H9 (cell line): ENCODE measurements at regions not wholly inside any gene's neighbourhood (a gene's known extent, or its start where the extent isn't known, plus 50 kb on each side); places are given as distances from the start of the nearest gene placed in this dataset.

ENCODE experiments used
- DNase-seq: peaks from one replicate; pipeline ENCODE4 v3.0.0-alpha.2; 2017
- H2AFZ ChIP-seq: one replicate; pipeline ENCODE4 v1.6.1; 2013; ENCODE audit warnings: mild to moderate bottlenecking, low read length, control low read depth, moderate library complexity
- H2AK5ac ChIP-seq: 2 replicates; pipeline ENCODE4 v1.6.1; 2013; ENCODE audit warnings: low read length, control low read depth, mixed read lengths; ENCODE audit not compliant: insufficient read length
- H2BK120ac ChIP-seq: one replicate; pipeline ENCODE4 v1.6.1; 2013; ENCODE audit warnings: low read depth, mild to moderate bottlenecking, low read length, control low read depth, inconsistent platforms; ENCODE audit not compliant: poor library complexity, severe bottlenecking
- H2BK12ac ChIP-seq: 2 replicates; pipeline ENCODE4 v1.6.1; 2013; ENCODE audit warnings: low read length, control low read depth, mixed read lengths, low read depth; ENCODE audit not compliant: insufficient read length
- H2BK15ac ChIP-seq: 2 replicates; pipeline ENCODE4 v1.6.1; 2013; ENCODE audit warnings: low read depth, low read length, control low read depth
- H2BK20ac ChIP-seq: one replicate; pipeline ENCODE4 v1.6.1; 2013; ENCODE audit warnings: low read depth, mild to moderate bottlenecking, low read length, control low read depth, inconsistent platforms; ENCODE audit not compliant: poor library complexity, severe bottlenecking
- H2BK5ac ChIP-seq: 2 replicates; pipeline ENCODE4 v1.6.1; 2013; ENCODE audit warnings: low read length, control low read depth, mixed read lengths; ENCODE audit not compliant: insufficient read length
- H3K14ac ChIP-seq: 2 replicates; pipeline ENCODE4 v1.6.1; 2013; ENCODE audit warnings: low read length, control low read depth; ENCODE audit not compliant: insufficient read depth
- H3K18ac ChIP-seq: 2 replicates; pipeline ENCODE4 v1.6.1; 2013; ENCODE audit warnings: low read depth, mild to moderate bottlenecking, mixed read lengths, low read length, control low read depth; ENCODE audit not compliant: insufficient read length
- H3K23ac ChIP-seq: 2 replicates; pipeline ENCODE4 v1.6.1; 2013; ENCODE audit warnings: low read length, control low read depth, mixed read lengths, low read depth; ENCODE audit not compliant: insufficient read length
- H3K23me2 ChIP-seq: 2 replicates; pipeline ENCODE4 v1.6.1; 2013; ENCODE audit warnings: low read depth, mild to moderate bottlenecking, mixed read lengths, low read length, control low read depth; ENCODE audit not compliant: insufficient read length, poor library complexity, severe bottlenecking
- H3K27ac ChIP-seq: 2 replicates; pipeline ENCODE4 v1.5.1; 2013; ENCODE audit warnings: low read length, control low read depth, mixed read lengths, low read depth; ENCODE audit not compliant: insufficient read length
- H3K27me3 ChIP-seq: 2 replicates; pipeline ENCODE4 v1.6.1; 2013; ENCODE audit warnings: low read length, control low read depth, inconsistent platforms; ENCODE audit not compliant: insufficient read depth
- H3K4ac ChIP-seq: 2 replicates; pipeline ENCODE4 v1.6.1; 2013; ENCODE audit warnings: low read depth, mild to moderate bottlenecking, control low read depth, inconsistent platforms, low read length, moderate library complexity
- H3K4me1 ChIP-seq: 2 replicates; pipeline ENCODE4 v1.6.1; 2013; ENCODE audit warnings: low read length, control low read depth, inconsistent platforms; ENCODE audit not compliant: insufficient read depth
- H3K4me2 ChIP-seq: 2 replicates; pipeline ENCODE4 v1.6.1; 2013; ENCODE audit warnings: low read length, control low read depth, mixed read lengths; ENCODE audit not compliant: insufficient read length, insufficient read depth
- H3K56ac ChIP-seq: 2 replicates; pipeline ENCODE4 v1.6.1; 2013; ENCODE audit warnings: low read depth, mild to moderate bottlenecking, mixed read lengths, low read length, control low read depth; ENCODE audit not compliant: insufficient read length
- H3K79me1 ChIP-seq: 2 replicates; pipeline ENCODE4 v1.6.1; 2013; ENCODE audit warnings: low read depth, mild to moderate bottlenecking, moderate library complexity, low read length, control low read depth, inconsistent platforms; ENCODE audit not compliant: insufficient read depth, poor library complexity, severe bottlenecking
- H3K79me2 ChIP-seq: 2 replicates; pipeline ENCODE4 v1.6.1; 2013; ENCODE audit warnings: low read length, control low read depth, inconsistent platforms; ENCODE audit not compliant: insufficient read depth
- H3K9ac ChIP-seq: 2 replicates; pipeline ENCODE4 v1.6.1; 2013; ENCODE audit warnings: low read length, control low read depth, mixed read lengths; ENCODE audit not compliant: insufficient read length; ENCODE audit errors: extremely low read depth
- H3K9me3 ChIP-seq: one replicate; pipeline ENCODE4 v1.6.1; 2013; ENCODE audit warnings: low read depth, low read length, inconsistent platforms; ENCODE audit not compliant: control insufficient read depth
- H3T11ph ChIP-seq: one replicate; pipeline ENCODE4 v1.6.1; 2013; ENCODE audit warnings: mild to moderate bottlenecking, low read length, control low read depth, inconsistent platforms
- H4K20me1 ChIP-seq: one replicate; pipeline ENCODE4 v1.6.1; 2013; ENCODE audit not compliant: control insufficient read depth, insufficient read length, insufficient read depth
- H4K5ac ChIP-seq: 2 replicates; pipeline ENCODE4 v1.6.1; 2013; ENCODE audit warnings: low read depth, mild to moderate bottlenecking, mixed read lengths, low read length, control low read depth; ENCODE audit not compliant: insufficient read length
- H4K8ac ChIP-seq: replicated peaks from 2 replicates; pipeline ENCODE4 v1.6.1; 2013; ENCODE audit warnings: low read length, control low read depth, mixed read lengths, low read depth; ENCODE audit not compliant: insufficient read length
- H4K91ac ChIP-seq: 2 replicates; pipeline ENCODE4 v1.6.1; 2013; ENCODE audit warnings: low read depth, mild to moderate bottlenecking, moderate library complexity, mixed read lengths, low read length, control low read depth; ENCODE audit not compliant: insufficient read length
- H3K27ac Mint-ChIP-seq, 3 experiments: 2 replicates in 2 of 3; 3 replicates in 1 of 3; pipeline ENCODE4 v1.8.0; 2020 to 2021; ENCODE audit warnings: mixed read lengths in 3 of 3, mild to moderate bottlenecking in 1 of 3, moderate library complexity in 1 of 3
- H3K27me3 Mint-ChIP-seq: 2 replicates; pipeline ENCODE4 v1.8.0; 2021; ENCODE audit warnings: low read depth, mild to moderate bottlenecking, moderate library complexity, mixed read lengths
- H3K36me3 Mint-ChIP-seq, 3 experiments: 2 replicates in 2 of 3; 3 replicates in 1 of 3; pipeline ENCODE4 v1.8.0; 2020 to 2021; ENCODE audit warnings: low read depth in 3 of 3, mixed read lengths in 3 of 3; ENCODE audit not compliant: insufficient read depth in 1 of 3
- H3K4me1 Mint-ChIP-seq, 2 experiments: 2 replicates each; pipeline ENCODE4 v1.8.0; 2020; ENCODE audit warnings: mixed read lengths in 2 of 2
- H3K4me3 Mint-ChIP-seq, 2 experiments: 2 replicates in 1 of 2; 3 replicates in 1 of 2; pipeline ENCODE4 v1.8.0; 2020 to 2021; ENCODE audit warnings: mild to moderate bottlenecking in 2 of 2, mixed read lengths in 2 of 2, moderate library complexity in 1 of 2
- H3K9me3 Mint-ChIP-seq, 2 experiments: 2 replicates in 1 of 2; 3 replicates in 1 of 2; pipeline ENCODE4 v1.8.0; 2020; ENCODE audit warnings: mild to moderate bottlenecking in 2 of 2, mixed read lengths in 2 of 2, moderate library complexity in 1 of 2
- CTCF ChIP-seq: fragments of 200-600 bp; sonication (generic); conservative IDR thresholded peaks from 3 replicates; pipeline ENCODE4 v1.8.0; 2021; ENCODE audit warnings: antibody characterized with exemption, mild to moderate bottlenecking
- WGBS: extraction: QIAGEN DNeasy Blood & Tissue Kit; methylation state at CpG from one replicate; pipeline ENCODE4 v1.1.7; 2013; ENCODE audit warnings: missing lambda C conversion rate, low lambda C conversion rate, mixed read lengths; ENCODE audit not compliant: insufficient read length; ENCODE audit errors: extremely low coverage; 5-methylcytosine and 5-hydroxymethylcytosine counted together

- Histone ChIP-seq H3K4ac (no peak overlapping the region), H3K56ac (no peak overlapping the region), H2AFZ (no peak overlapping the region), H4K20me1 (no peaks in the 10 kb centered on the region), H3K79me2 (no peaks in the 10 kb centered on the region), H2AK5ac (no peak overlapping the region), H4K8ac (no peak overlapping the region), H3K4me2 (peak overlapping the region; percentile 22), H4K91ac (no peak overlapping the region), H2BK20ac (no peak overlapping the region), H3K79me1 (no peaks in the 10 kb centered on the region), H2BK15ac (no peak overlapping the region), H3K18ac (no peak overlapping the region), H3K27me3 (no peaks in the 10 kb centered on the region), H3T11ph (no peak overlapping the region), H3K9me3 (no peaks in the 10 kb centered on the region), H3K14ac (no peak overlapping the region), H3K27ac (peak overlapping the region; percentile 93), H2BK5ac (no peak overlapping the region), H4K5ac (no peak overlapping the region), H3K9ac (no peak overlapping the region), H2BK12ac (no peak overlapping the region), H3K4me1 (peaks cover 6% of the 10 kb centered on the region), H2BK120ac (no peak overlapping the region), H3K23me2 (no peaks in the 10 kb centered on the region), H3K23ac (no peak overlapping the region)
- WGBS = no CpG with 5 or more reads among the region's 2 CpGs
- TF ChIP-seq CTCF = no peak
- H3K36me3 Mint-ChIP-seq = peaks cover 2 to 6% (median 2%) of the 10 kb centered on the region in 3 experiments; a peak in 4 of 7 replicates
- peaks cover 0 to 2% of the 10 kb centered on the region in 2 experiments; a peak in 2 of 5 replicates for H3K9me3 Mint-ChIP-seq
- H3K27me3 Mint-ChIP-seq = no peaks in the 10 kb centered on the region
- no peak for DNase-seq
- peaks cover 59 to 69% of the 10 kb centered on the region in 2 experiments for H3K4me1 Mint-ChIP-seq
- peak overlapping the region; percentile 31 to 96 (median 92) for H3K27ac Mint-ChIP-seq
- H3K4me3 Mint-ChIP-seq = peak overlapping the region; percentile 16 to 30; a peak in 2 of 5 replicates
These were observed 569.8 kb upstream of the LRRTM1 start for GRCh38 chr2:80874374-80874773.
